CD4-positive, alpha-beta T cell treated with Interleukin-4 for 1 hour (primary cell): ENCODE measurements at regions not wholly inside any gene's neighbourhood (a gene's known extent, or its start where the extent isn't known, plus 50 kb on each side); places are given as distances from the start of the nearest gene placed in this dataset.

Experiments used
- DNase-seq, 2 donors: peaks; one replicate each; pipeline ENCODE4 v3.0.0-alpha.2; 2020 to 2022

- no peak for DNase-seq
These were observed 2387.6 kb upstream of the WWC1 start for GRCh38 chr5:165903835-165904234.

- no peak for DNase-seq
These were observed 2384.6 kb upstream of the WWC1 start for GRCh38 chr5:165906871-165907270.

- no peak for DNase-seq
These were observed 2378.4 kb upstream of the WWC1 start for GRCh38 chr5:165913059-165913458.

GRCh38 chr5:165914456-165914855 is 2377.0 kb upstream of the WWC1 start:
- DNase-seq, result no peak

GRCh38 chr5:165919196-165919595 is 2372.2 kb upstream of the WWC1 start:
- no peak for DNase-seq

- DNase-seq, result no peak
These were observed 2370.8 kb upstream of the WWC1 start for GRCh38 chr5:165920655-165921054.

- DNase-seq, result no peak
These were observed 2362.5 kb upstream of the WWC1 start for GRCh38 chr5:165928971-165929370.

GRCh38 chr5:165940541-165940940 is 2350.9 kb upstream of the WWC1 start:
- DNase-seq, result no peak

- no peak for DNase-seq
These were observed 2334.6 kb upstream of the WWC1 start for GRCh38 chr5:165956854-165957253.

GRCh38 chr5:165981671-165982070 is 2309.8 kb upstream of the WWC1 start:
- no peak for DNase-seq

GRCh38 chr5:165996201-165996875 is 2295.1 kb upstream of the WWC1 start:
- no peak for DNase-seq

- DNase-seq, result no peak
These were observed 2291.6 kb upstream of the WWC1 start for GRCh38 chr5:165999693-166000320.

- no peak for DNase-seq
These were observed 2287.4 kb upstream of the WWC1 start for GRCh38 chr5:166004006-166004405.

- DNase-seq, result no peak
These were observed 2278.0 kb upstream of the WWC1 start for GRCh38 chr5:166013415-166013814.

- no peak for DNase-seq
These were observed 2277.2 kb upstream of the WWC1 start for GRCh38 chr5:166014256-166014655.

GRCh38 chr5:166018716-166019115 is 2272.7 kb upstream of the WWC1 start:
- no peak for DNase-seq

GRCh38 chr5:166022065-166022464 is 2269.4 kb upstream of the WWC1 start:
- no peak for DNase-seq

GRCh38 chr5:166024970-166025369 is 2266.5 kb upstream of the WWC1 start:
- DNase-seq, result no peak

GRCh38 chr5:166027582-166027981 is 2263.9 kb upstream of the WWC1 start:
- DNase-seq, result no peak

GRCh38 chr5:166031926-166032325 is 2259.5 kb upstream of the WWC1 start:
- DNase-seq, result no peak

- DNase-seq, result no peak
These were observed 2258.8 kb upstream of the WWC1 start for GRCh38 chr5:166032601-166033000.

- no peak for DNase-seq
These were observed 2245.5 kb upstream of the WWC1 start for GRCh38 chr5:166045961-166046360.

- no peak for DNase-seq
These were observed 2244.5 kb upstream of the WWC1 start for GRCh38 chr5:166046956-166047355.

- DNase-seq, result no peak
These were observed 2240.9 kb upstream of the WWC1 start for GRCh38 chr5:166050531-166050930.

GRCh38 chr5:166058660-166059059 is 2232.8 kb upstream of the WWC1 start:
- DNase-seq, result no peak
